Peyer's patch (tissue), 4 donors: ENCODE measurements at regions not wholly inside any gene's neighbourhood (a gene's known extent, or its start where the extent isn't known, plus 50 kb on each side); places are given as distances from the start of the nearest gene placed in this dataset.

Source experiments
- DNase-seq, 3 donors: peaks; one replicate each; pipeline ENCODE4 v3.0.0-alpha.2; 2017 to 2019
- H3K27ac ChIP-seq, 4 donors: fragments of 200-600 bp; sonication (generic); one replicate each; pipeline ENCODE4 v1.5.1; 2016 to 2019
- H3K27me3 ChIP-seq, 2 donors: fragments of 200-600 bp; sonication (generic); one replicate each; pipeline ENCODE4 v1.5.1; 2019
- H3K36me3 ChIP-seq, 3 donors: fragments of 200-600 bp; sonication (generic); one replicate each; pipeline ENCODE4 v1.5.1; 2016 to 2019
- H3K4me1 ChIP-seq, 4 donors: fragments of 200-600 bp; sonication (generic); one replicate each; pipeline ENCODE4 v1.5.1; 2016 to 2019
- H3K4me3 ChIP-seq, 4 donors: fragments of 200-600 bp; sonication (generic); 1 replicate in 3 of 4; 2 replicates in 1 of 4; pipeline ENCODE4 v1.5.1; 2016 to 2019; ENCODE audit warnings: mild to moderate bottlenecking in 1 of 4
- H3K9me3 ChIP-seq, 4 donors: fragments of 200-600 bp; sonication (generic); one replicate each; pipeline ENCODE4 v1.5.1; 2016 to 2019; ENCODE audit warnings: mild to moderate bottlenecking in 1 of 4
- POLR2A ChIP-seq, 2 donors: fragments of 450-650 bp; IDR thresholded peaks; one replicate each; pipeline ENCODE4 v1.5.1; 2017; ENCODE audit warnings: antibody characterized with exemption in 2 of 2, mild to moderate bottlenecking in 2 of 2, moderate library complexity in 2 of 2
- TF ChIP-seq, protein P1 (sequence below), 6 experiments: fragments of 450-650 bp in 4 of 6; fragments of 200-600 bp in 2 of 6; sonication (generic) in 1 of 6; IDR thresholded peaks; one replicate each; pipeline ENCODE4 v1.5.1; 2017 to 2019; ENCODE audit warnings: antibody characterized with exemption in 6 of 6, mild to moderate bottlenecking in 3 of 6, moderate library complexity in 1 of 6

DNA sequence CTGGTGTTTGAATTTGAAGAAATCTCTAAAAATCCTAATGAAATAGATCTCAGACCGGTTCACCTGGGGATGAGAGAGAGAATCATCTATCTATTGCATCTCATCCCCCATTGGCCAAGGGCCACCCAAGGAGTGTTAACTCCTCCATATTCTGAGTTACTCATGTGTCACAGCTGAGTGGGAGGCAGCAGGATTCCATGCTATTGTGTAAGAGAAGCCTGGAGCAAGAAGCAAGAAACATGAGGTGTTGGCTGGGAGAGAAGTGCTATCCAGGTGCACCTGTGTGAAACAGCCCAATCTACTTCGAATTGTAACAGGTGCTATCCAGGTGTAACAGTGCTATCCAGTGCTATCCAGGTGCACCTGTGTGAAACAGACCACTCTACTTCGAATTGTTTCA, 150.3 kb upstream of the MAOA start:
- H3K27me3 ChIP-seq, result no peaks in the 10 kb centered on the region
- H3K4me3 ChIP-seq, result no peak overlapping the region
- H3K9me3 ChIP-seq, result no peaks in the 10 kb centered on the region
- H3K4me1 ChIP-seq, result no peaks in the 10 kb centered on the region
- no peak overlapping the region for H3K27ac ChIP-seq
- H3K36me3 ChIP-seq, result no peaks in the 10 kb centered on the region
- no peak for TF ChIP-seq POLR2A (IDR thresholded peaks at IDR 0.05)
- TF ChIP-seq, protein P1, sequence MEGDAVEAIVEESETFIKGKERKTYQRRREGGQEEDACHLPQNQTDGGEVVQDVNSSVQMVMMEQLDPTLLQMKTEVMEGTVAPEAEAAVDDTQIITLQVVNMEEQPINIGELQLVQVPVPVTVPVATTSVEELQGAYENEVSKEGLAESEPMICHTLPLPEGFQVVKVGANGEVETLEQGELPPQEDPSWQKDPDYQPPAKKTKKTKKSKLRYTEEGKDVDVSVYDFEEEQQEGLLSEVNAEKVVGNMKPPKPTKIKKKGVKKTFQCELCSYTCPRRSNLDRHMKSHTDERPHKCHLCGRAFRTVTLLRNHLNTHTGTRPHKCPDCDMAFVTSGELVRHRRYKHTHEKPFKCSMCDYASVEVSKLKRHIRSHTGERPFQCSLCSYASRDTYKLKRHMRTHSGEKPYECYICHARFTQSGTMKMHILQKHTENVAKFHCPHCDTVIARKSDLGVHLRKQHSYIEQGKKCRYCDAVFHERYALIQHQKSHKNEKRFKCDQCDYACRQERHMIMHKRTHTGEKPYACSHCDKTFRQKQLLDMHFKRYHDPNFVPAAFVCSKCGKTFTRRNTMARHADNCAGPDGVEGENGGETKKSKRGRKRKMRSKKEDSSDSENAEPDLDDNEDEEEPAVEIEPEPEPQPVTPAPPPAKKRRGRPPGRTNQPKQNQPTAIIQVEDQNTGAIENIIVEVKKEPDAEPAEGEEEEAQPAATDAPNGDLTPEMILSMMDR (IDR thresholded peaks at IDR 0.05), result no peak
- DNase-seq, result no peak

DNA sequence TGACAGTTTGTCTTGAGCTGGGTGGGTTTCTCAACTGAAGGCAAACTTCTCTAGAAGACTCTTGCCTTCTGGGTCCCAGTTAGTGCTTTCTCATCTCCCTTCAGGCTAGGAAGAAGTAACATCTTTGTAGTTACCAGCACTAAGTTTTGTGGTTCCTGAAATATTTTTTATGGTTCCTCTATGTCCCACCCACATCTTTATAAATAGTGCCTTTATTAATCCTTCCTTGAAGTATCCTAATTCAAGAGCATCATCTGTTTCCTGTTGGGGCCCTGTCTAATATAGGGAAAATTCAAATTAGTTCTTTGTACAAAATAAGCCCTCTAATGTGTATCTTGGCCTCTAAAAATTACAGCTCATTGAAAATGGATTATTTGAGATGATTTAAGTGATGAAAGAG, 147.4 kb upstream of the MAOA start:
- H3K27ac ChIP-seq, result no peak overlapping the region
- DNase-seq, result no peak
- H3K4me3 ChIP-seq, result no peak overlapping the region
- H3K9me3 ChIP-seq, result no peaks in the 10 kb centered on the region
- TF ChIP-seq, protein P1 (IDR thresholded peaks at IDR 0.05), result no peak
- no peak for TF ChIP-seq POLR2A (IDR thresholded peaks at IDR 0.05)
- no peaks in the 10 kb centered on the region for H3K36me3 ChIP-seq
- H3K4me1 ChIP-seq, result no peaks in the 10 kb centered on the region
- no peaks in the 10 kb centered on the region for H3K27me3 ChIP-seq

DNA sequence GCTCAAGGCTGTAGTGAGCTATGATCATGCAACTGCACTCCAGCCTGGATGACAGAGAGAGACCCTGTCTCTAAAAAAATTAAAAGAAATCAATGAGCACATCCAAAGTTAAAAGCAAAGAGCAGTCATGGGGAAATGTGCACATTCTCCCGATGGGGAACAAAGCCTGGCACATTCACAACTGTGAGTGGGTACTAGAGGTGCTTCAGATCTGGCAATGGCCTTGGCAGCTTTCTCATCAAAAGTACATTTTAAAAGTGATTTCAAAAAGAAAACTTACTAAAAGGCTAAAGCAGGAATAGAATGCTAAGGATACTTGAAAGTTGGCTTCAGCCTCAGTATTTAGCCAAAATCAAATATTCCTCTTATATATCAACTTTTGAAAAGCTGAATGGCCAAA, 145.9 kb upstream of the MAOA start:
- no peak overlapping the region for H3K4me3 ChIP-seq
- no peaks in the 10 kb centered on the region for H3K9me3 ChIP-seq
- no peaks in the 10 kb centered on the region for H3K4me1 ChIP-seq
- TF ChIP-seq, protein P1 (IDR thresholded peaks at IDR 0.05), result no peak
- TF ChIP-seq POLR2A (IDR thresholded peaks at IDR 0.05), result no peak
- no peak for DNase-seq
- H3K27me3 ChIP-seq, result no peaks in the 10 kb centered on the region
- no peaks in the 10 kb centered on the region for H3K36me3 ChIP-seq
- H3K27ac ChIP-seq, result no peak overlapping the region

DNA sequence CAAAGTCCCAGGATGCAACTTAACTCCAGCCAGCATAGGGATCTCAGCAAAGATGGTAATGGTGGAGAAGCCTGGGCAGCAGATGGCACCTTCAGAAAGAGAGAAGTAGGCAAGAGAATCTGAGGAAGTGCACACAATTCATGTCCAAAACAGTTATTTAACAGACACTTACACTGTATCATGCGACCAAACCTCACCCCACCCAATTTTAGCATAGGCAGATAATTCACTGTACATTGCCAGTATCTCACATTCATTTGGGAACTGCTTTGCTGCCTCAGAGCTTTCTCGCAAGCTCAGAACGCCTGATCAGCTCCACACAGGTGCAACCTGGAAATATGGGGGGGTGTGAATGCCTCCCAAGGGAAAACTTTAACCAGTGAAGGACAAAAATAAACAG, 143.0 kb upstream of the MAOA start:
- no peak for DNase-seq
- Histone ChIP-seq H3K27me3 (no peaks in the 10 kb centered on the region), H3K4me3 (no peak overlapping the region), H3K4me1 (no peaks in the 10 kb centered on the region), H3K27ac (no peak overlapping the region), H3K9me3 (no peaks in the 10 kb centered on the region), H3K36me3 (no peaks in the 10 kb centered on the region)
- TF ChIP-seq, protein P1 (IDR thresholded peaks at IDR 0.05), result no peak
- no peak for TF ChIP-seq POLR2A (IDR thresholded peaks at IDR 0.05)

DNA sequence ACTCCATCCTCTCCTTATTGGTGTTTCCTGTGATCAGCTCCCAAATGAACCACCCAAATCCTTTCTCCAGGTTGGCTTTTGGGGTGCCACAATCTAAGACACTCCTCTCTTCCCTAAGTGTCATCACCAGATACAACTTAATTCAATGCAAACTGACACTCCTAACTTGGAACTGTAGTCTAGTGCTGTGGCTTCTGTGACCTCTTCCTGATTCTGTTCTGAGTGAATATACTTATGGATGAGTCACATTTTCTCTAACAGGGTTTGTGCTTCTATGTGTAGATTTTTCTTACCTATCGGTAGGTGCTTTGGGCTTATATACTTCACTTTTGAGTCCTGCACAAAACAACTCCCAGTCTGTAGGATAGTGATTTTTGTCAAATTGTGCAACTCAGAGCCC, 141.3 kb upstream of the MAOA start:
- no peaks in the 10 kb centered on the region for H3K4me1 ChIP-seq
- H3K9me3 ChIP-seq, result no peaks in the 10 kb centered on the region
- H3K4me3 ChIP-seq, result no peak overlapping the region
- no peak for DNase-seq
- TF ChIP-seq, protein P1 (IDR thresholded peaks at IDR 0.05), result no peak
- no peak for TF ChIP-seq POLR2A (IDR thresholded peaks at IDR 0.05)
- no peaks in the 10 kb centered on the region for H3K27me3 ChIP-seq
- H3K27ac ChIP-seq, result no peak overlapping the region
- no peaks in the 10 kb centered on the region for H3K36me3 ChIP-seq

DNA sequence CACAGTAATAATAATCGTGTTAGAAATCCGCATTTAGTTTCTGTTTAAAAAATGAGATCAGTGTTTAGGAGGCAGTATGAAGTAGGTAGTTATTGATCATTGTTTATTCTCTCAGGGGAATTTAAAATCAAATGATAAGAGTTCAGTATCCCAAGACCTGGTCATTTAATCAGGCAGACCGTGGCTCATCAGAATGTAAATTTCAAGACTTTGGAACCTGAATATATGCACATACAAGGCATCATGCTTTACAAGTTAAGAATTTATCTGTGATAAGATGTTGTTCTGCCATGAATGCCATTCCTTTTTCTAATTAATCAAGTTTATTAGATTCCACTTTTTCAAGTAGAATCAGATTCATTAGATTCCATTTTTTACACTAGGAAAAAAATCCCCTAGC, 133.5 kb upstream of the MAOA start:
- no peaks in the 10 kb centered on the region for H3K36me3 ChIP-seq
- no peak overlapping the region for H3K27ac ChIP-seq
- DNase-seq, result no peak
- H3K27me3 ChIP-seq, result no peaks in the 10 kb centered on the region
- H3K9me3 ChIP-seq, result no peaks in the 10 kb centered on the region
- H3K4me3 ChIP-seq, result no peak overlapping the region
- no peaks in the 10 kb centered on the region for H3K4me1 ChIP-seq
- TF ChIP-seq, protein P1 (IDR thresholded peaks at IDR 0.05), result no peak
- TF ChIP-seq POLR2A (IDR thresholded peaks at IDR 0.05), result no peak
